CD4-positive, alpha-beta T cell treated with Interleukin-4 for 4 hours (primary cell): ENCODE measurements at regions not wholly inside any gene's neighbourhood (a gene's known extent, or its start where the extent isn't known, plus 50 kb on each side); places are given as distances from the start of the nearest gene placed in this dataset.

Experiments
- DNase-seq: peaks from one replicate; pipeline ENCODE4 v3.0.0-alpha.2; 2020

DNA sequence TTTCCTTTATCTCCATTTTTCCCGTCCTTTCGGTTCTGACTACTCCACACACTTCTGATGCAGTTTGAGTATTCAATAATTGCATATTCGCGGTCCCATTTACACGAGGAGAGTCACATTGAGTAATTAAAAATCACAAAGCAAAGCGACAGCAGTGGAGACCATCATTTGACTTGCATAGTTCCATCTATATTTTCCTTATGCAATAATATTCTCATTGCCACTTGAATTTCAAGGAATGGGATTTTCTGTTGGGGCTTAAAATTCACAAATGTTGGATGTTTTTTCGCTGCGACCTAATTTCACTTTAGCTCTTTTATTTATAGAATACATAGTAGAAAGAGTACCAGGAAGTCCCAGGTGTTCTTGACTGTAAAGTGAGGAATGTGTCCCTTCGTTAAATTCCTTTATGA lies 186.8 kb downstream of the ZEB2 start:
- no peak for DNase-seq

DNA sequence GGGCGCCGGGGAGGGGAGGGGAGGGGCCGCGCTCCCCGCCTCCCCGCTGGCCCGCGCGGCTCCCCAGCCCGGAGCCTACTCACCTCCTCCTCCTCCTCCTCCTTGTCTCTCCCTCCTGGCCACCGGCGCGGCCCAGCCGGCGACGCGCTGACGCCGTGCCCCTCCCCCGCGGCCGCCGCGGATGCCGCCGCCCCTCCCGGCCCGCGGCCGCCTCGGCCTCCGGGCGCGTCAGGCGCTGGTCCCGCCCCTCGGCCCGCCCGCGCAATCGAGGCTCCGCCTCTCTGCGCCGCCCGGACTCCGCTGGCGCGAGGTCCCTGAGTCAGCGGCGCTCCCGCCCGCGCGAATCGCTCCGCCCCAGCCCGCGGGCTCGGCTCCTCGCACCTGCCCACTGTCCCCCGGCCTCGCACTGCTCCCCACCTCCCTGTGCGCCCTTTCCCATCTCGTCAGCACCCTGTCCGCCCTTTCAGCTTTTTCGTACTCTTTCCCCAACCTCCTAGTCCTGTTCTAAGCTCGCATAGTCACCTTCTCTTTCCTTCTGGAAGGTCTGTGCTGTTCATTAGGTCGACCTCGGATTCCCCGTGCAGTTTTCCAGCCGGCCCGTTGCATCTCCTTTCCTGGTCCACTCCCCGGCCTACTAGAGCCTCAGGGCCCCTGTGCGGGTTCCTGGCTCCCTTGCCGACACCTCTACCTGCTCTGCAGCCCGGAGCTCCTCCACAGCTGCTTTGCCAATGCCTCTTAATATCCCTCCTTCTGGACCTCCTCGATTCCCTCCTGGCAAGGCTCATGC lies 187.4 kb downstream of the ZEB2 start:
- peak; percentile 89 for DNase-seq

DNA sequence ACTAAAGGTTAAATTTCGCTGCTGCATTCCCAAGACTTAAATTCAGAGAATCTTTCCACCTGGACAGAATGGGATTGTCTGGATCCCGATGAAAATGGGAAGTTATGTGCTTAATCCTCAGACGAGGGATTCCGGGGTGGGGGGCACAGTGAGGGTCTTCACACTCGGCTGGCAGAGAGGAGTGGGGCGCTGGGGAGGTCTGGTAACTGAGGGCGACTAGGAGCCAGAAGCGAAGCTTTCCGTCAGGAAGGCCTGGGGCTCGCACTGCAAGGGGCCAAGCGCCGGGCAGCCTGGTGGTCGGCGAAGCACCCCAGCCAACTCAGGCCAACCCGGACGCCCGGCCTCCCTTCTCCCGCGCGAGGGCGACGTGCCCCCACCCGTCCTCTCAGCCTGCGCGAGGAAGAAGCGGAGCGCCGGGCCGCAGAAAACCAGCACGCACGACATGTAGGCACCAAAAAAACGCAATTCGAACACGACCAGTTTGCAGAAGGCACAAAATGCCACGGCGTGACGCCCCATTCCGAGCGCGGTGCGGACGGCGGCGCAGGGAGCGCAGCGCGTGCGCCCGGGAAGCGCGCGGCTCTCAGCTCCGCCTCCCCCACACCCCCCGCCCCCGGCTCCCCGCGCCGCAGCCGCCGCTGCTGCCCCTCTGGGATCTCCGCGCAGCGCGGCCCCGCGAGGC lies 188.1 kb downstream of the ZEB2 start:
- DNase-seq = no peak

DNA sequence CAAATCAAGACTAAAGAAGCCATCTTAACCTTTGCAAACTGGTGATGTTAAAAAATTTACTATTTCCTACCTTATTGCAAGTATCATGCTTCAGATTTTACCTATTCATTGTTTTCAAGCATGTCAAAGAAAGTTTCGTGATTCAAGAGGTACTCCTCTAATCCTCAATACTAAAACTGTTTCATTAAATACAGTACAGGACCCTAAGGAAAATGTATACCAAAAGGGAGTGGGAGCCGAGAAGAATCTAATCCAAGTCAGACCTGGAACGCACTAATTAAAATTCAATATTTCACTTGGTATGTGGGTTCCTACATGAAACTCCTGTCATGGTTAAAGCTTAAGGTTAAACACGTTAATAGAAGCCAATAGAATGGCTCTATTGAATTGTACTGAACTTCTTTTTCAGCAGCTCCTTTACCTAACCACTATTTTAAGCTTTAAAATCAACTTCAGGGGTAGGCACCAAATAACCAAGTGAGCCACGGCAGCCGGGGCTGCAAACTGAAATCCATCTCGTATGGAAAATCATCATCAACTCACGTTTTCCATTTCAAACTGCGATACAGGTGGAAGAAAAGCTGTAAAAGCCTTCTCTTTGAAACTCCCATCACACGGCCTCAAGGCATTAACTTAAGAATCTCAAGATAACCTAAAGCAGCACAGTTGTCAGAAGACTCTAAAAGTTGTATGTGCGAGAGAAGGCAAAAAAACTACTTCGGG lies 188.8 kb downstream of the ZEB2 start:
- peak; percentile 22 for DNase-seq

DNA sequence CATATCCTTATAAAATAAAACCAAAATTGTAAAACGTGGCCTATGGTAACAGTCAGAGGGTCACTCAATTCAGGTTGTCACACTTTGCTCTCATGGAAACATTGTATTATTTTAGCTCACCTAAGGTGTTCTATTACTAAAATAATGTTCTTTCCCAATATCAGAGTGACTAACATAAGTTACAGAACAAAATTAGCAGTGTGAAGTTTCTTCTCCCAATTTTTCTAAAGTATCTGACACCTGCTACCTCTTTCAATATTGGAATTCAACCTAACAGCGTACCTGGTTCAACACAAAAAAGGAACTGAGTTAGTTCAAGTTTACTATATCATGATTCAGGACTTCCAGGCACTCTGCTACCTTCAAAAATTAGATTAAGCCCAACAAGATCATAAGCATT lies 190.4 kb downstream of the ZEB2 start:
- no peak for DNase-seq

DNA sequence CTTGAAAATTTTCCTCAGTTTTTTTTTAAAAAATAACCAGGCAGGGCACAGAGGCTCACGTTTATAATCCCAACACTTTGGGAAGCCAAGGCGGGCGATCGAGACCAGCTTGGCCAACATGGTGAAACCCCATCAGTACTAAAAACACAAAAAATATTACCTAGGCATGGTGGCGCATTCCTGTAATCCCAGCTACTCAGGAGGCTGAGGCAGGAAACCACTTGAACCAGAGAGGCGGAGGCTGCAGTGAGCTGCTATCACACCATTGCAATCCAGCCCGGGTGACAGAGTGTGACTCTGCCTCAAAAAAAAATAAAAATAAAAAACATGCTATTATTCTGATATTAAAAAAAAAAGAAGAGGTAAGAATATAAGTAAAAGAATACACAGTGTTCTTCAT lies 191.0 kb downstream of the ZEB2 start:
- DNase-seq = peak; percentile 30

DNA sequence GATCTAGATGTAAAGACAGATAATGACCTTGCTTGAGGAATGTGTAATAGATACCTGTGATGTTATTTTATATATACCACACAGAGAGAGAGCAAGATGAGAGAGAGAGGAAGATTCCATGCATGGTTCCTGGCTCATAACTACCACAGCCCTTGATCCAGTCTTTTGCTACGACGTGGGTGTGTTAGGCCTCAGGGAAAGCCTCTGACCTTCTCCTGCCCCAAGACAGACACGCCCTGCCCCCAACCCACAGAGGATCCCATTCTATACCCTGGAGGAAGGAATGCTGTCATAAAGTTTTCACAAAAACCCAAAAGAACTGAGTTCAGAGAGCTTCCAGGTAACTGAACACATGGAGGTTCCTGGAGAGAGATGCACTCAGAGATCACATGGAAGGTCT lies 193.1 kb downstream of the ZEB2 start:
- DNase-seq = no peak

DNA sequence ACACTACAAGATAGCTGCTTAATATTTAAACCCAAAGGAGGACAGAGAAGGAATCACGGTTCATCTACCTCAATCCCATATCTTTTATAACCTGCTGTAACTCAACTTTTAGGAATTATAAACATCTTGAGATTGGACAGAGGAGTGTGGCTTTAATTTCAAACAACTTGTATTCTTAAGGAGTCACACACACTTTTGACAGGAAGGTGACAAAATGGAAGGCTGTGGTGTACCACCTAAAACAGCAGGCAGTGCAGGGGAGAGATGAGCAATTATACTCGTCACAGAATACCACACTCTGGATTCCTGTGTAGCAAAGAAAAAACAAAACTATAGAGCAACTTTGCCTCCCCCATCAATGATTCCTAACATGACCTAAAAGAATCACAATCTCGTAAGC lies 194.8 kb downstream of the ZEB2 start:
- DNase-seq = peak; percentile 78

DNA sequence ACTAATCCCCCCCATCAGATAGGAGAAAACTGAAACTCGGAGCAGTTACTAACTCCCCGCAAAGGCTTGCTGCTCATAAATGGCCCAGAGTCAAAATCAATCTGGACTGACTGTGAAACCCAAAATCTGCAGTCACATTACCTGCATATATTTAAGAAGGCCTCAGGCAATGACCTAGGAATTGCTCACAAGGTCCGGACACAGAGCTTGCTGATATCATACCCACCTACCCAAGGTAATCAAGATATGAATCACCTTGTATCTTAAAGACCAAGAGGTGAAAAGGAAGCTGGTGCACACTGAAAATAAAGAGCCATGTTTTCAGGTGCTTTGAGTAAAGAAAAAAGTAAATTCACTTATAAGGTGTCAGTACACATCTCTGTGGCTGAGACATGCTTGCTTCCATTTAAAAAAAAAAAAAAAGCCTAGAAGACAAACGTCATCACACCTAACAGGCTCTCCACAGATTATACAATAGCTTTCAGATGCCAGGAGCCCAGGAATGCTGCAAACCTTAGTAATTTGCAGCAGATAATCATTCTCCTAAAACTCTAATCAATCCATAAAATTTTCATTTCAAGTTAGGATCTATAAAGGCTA lies 195.4 kb downstream of the ZEB2 start:
- peak; percentile 38 for DNase-seq

DNA sequence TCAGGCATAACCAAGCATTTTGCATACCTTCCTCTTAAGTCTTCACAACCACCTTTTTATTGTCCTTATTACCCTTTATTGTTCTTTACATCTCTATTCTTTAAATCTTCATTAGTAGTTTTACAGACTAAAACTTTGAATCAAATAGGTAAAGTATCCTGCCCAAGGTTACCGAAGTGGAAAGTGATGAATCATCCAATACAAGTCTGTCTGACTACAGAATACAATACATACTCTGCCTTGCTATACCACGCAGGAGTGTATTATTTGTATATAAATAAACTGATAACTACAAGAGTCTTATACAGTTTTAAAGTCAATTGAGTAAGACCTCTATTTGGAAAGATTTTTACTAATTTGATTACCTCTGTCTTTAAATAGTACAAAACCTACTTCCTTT lies 196.0 kb downstream of the ZEB2 start:
- DNase-seq = peak; percentile 36

DNA sequence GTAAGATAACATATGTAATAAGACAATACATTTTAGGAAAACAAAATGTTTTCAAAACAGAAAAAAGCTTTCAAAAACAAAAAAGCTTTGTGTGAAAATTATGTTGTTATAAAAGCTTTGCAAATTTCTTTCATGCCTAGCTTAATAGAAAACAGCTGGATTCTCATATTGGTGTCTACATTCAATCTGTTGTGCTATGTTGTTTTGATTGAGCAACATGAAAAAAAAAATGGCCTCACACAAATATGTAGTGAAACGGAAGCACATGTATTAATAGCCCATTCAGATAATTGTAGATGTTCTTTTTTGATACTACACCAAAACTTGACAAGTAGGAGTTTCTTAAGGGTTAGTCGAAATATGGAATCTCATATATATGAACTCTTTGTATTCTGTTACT lies 197.5 kb downstream of the ZEB2 start:
- DNase-seq = no peak

DNA sequence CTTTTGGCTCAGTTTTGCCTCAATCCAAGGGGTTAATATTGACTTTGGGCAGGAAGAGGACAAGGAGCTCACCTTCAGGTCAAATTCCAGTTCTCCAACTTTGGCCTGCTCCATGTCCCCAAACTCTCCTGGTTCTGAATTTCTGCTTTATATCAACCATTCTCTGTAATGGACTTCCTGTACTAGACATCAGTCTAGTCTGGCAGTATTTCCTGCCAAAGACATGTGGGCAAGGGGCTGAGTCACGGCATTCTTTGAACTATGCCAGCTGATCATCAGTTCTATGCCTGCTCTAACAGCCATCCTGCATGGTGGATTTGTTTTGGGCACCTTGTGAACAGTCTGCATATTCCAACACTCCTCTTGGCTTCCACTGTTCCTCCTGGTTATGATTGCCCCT lies 199.4 kb downstream of the ZEB2 start:
- DNase-seq = peak; percentile 78

DNA sequence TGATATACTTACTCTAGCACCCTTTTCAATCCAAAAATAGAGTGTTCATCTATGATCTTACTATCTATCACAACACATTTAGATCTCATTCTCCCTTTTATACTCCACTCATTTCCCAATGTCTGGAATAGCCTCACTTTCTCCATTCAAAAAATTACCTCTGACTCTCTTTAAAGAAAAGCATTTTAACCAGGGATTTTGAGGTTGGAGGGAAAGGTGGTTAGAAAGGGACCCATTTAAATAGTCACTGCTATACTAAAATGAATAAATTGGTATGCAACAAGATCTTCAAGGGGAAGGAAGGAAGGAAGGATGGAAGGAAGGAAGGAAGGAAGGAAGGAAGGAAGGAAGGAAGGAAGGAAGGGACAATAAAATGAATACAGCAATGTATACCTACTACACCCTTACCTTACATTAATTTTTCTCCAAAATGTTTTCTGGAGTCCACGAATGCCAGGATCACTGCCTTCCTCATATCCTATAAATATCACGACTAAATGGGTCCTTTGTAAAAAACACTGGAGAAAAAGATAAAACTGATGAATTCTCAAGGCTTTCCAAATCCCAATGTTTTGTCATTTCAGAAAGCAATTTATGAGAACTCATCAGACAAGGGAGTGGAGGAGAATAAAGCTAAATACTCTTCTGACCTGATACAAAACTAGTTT lies 202.7 kb downstream of the ZEB2 start:
- DNase-seq = no peak

DNA sequence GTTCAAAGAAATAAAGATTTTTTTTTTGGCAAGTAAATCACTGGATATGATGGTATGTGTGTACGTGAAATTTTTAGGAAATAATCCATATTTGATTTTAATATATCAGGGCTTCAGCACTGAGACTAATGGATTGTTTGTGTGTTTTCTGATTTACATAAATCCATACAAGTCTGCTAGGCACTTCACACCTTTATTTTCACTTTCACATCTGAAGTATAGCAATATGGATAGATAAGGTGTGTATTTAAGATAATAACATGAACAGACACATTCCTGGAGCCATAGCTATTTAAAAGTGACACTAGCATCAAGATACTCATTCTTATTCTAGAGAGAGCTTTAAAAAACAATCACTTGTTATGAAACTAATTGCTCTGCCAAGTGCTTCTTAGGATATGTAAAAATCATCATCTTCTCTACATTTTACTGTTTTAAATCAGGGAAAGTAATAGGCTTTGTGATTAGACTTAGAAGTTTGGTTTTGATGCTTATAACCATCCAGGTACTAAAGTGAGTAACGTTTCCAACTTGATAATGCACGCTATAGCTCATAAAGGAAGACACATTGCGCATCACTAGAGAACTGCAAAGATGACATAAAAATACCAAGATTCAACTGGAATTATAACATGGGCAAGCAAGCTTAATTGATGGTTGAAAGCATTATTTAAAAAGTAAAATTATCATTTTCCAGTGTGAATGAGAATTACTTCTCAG lies 208.9 kb downstream of the ZEB2 start:
- no peak for DNase-seq

DNA sequence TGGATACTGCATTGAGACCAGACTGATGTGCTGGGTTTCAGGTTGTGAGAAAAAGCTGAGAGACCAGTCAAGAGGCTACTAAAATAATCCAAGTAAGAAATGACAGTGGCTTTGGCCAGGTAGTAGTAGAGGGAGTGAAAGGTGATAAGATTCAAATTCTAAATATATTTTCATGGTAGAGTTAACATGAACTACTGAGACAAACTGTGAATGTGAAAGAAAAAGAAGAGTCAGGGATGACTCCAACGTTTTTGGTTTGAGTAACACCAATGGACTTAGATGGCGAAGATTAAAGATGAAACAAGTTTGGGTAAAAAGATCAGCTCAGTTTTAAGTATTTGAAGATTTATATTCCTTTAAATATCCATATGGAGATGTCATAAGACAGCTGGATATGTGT lies 209.4 kb downstream of the ZEB2 start:
- DNase-seq = no peak

DNA sequence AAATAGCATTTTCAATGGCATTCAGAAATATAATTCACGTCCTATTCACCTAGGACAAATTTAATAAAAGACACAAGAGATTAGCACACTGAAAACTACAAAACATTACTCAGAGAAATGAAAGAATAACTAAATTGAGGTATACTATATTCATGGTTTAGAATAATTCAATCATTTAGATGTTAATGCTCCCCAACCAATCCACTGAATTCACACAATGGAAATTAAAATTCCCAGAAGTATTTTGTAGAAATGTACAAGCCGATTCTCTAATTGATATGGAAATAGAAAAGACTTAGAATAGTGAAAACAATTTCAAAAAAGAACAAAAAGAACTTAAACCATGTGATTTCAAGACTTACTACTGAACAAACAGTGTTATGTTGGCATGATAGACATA lies 212.2 kb downstream of the ZEB2 start:
- no peak for DNase-seq

DNA sequence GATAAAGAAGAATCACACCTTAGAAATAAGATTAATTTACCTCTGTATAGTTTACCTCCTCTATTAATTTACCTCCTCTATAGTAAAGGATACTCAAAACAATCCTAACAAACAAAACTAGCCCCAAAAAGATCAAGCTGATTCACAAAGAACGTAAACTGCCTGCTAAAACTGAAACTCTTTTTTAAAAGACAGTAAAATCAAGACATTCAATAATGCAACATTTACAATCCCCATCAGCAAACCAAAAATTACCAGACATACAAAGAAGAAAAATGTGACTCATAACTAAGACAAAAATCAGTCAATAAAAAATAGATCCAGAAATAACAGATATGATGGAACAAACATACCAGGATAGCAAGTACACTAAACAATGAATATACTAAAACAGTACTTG lies 215.7 kb downstream of the ZEB2 start:
- no peak for DNase-seq

DNA sequence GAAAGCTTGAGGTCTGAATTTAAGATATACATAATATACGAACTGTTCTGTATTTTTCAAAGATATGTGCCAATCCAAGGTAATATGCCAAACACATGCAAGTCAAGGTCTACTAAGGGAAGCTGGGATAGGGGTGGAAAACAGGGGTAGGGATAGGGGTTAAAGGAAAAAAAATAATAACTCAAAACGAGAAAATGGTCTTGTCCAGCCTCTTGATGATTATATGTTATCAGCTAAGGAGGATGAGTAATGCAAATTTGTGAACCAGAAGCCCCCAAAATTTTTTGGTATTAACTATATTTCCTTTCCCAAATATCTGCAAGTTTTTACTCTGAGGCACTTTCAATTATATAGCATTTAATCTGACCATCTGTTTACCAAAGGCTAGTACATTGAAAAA lies 219.3 kb downstream of the ZEB2 start:
- no peak for DNase-seq

DNA sequence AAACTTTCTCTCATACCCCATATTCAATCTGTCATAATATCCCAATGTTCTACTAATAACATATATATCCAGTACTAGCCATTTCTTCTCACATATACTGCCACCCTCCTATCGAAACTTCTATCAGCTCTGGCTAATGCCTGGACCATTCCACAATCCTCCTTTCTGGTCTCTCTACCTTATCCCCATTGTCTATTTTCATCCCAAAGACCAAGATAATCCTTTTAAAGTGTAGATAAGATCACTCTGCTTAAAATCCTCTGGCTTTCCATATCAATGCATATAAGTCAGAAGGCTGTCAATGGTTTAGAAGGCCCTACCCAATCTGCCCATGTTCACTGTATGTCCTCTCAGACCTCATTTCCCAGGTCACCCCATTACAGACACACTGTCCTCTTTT lies 229.6 kb downstream of the ZEB2 start:
- DNase-seq = no peak

DNA sequence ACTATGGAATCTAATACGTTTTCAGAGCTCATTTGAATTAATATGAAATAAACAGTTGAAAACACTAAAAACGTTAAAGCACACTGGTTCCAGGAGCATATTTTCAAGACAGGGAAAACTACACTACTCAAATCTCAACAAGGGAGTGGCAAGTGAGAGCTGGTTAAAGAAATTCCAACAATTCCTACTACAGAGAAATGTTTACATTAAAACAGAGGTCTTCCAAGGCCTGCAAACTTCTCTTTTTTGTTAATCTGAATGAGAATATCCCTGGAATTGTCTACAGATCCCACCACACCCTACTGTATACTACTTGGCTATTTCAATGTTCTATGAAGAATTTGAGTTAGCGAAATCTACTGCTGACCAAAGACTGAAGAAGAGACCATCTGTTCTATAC lies 231.5 kb downstream of the ZEB2 start:
- no peak for DNase-seq

DNA sequence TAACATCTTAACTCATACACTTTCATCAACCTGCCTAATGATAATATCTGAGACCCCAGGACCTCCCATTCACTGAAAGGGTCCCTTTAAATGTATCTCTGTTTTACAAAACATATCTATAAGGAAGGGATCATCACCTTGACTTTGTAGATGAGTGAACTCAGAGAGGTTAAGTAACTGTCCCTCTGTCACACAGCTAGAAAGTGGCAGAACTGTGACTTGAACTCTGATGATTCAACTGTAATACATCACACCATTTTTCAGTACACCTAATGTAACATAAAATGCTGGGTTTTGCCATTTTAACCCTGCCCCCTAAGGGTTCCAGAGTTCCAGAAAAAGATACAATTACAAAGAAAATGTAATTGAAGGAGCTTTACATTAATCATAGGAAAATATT lies 234.6 kb downstream of the ZEB2 start:
- DNase-seq = no peak

DNA sequence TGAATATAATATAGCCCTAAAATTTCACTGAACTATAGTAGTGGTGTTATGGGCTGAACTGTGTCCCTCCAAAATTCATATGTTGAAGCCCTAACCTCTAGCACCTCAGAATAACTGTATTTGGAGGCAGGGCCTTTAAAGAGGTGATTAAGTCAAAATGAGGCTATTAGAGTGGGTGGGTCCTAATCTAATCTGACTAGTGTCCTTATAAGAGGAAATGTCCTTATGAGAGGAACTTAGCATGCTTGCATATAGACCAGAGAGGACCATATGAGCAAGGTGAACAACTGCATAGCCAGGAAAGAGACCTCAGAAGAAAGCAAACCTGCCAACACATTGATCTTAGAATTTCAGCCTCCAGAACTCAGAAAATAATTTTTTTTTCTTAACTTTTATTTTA lies 238.4 kb downstream of the ZEB2 start:
- DNase-seq = no peak
